ENCODE measurements at regions not wholly inside any gene's neighbourhood (a gene's known extent, or its start where the extent isn't known, plus 50 kb on each side); places are given as distances from the start of the nearest gene placed in this dataset.

GRCh38 chr14:75333606-75334548 is 55.2 kb downstream of the FOS start:
- Histone ChIP-seq H3K27ac (peak overlapping the region; percentile 48 to 55), H3K27me3 (no peaks in the 10 kb centered on the region), H3K9me3 (no peaks in the 10 kb centered on the region), H3K4me3 (peak overlapping the region in 1 of 2 donors; percentile 43), H3K36me3 (ENCODE audit: low read depth, missing control alignments) (no peaks in the 10 kb centered on the region), H3K4me1 (no peaks in the 10 kb centered on the region)
- WGBS, 2 donors, result 43 to 65% methylated on average over 36 of the region's 36 CpGs
- intact Hi-C loops (cut with DNase I; ENCODE audit: low total_unique reads), result no loop called here
- peak; percentile 71 for DNase-seq
- no peak for TF ChIP-seq CTCF (IDR thresholded peaks at IDR 0.05)
- TF ChIP-seq POLR2A (IDR thresholded peaks at IDR 0.05), result no peak

DNA sequence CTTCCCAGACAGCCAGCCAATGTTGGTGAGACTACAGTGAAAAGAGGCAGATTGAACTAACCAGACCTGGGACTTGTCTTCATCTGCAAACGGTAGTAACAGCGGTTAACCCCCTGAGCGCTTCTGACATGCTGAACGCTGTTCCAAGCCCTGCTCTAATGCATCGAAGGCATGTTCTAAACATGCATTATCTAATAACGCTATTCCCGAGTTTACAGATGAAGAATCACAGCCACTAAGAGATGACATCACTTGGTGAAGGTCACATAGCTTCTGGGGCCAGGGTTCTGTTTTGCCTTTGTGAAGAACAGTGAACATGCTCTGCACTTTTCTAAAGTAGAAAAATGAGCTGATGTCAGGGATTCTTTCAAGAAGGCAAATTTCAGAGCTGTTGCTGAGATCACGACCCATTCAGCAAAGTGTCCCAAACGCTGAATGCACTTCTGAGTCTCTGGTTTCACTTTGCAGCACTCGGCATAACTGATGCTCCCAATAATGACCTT is 56.0 kb downstream of the FOS start:
- H3K4me3 ChIP-seq, result no peak overlapping the region
- intact Hi-C loops (cut with DNase I; ENCODE audit: low total_unique reads), result no loop called here

GRCh38 chr14:75335571-75335970 is 56.9 kb downstream of the FOS start:
- DNase-seq, result no peak
- TF ChIP-seq CTCF (IDR thresholded peaks at IDR 0.05), result no peak
- no peak for TF ChIP-seq POLR2A (IDR thresholded peaks at IDR 0.05)
- Histone ChIP-seq H3K36me3 (ENCODE audit: low read depth, missing control alignments) (no peaks in the 10 kb centered on the region), H3K4me3 (no peak overlapping the region), H3K27ac (no peak overlapping the region), H3K27me3 (no peaks in the 10 kb centered on the region), H3K4me1 (peaks cover 5% of the 10 kb centered on the region), H3K9me3 (no peaks in the 10 kb centered on the region)
- intact Hi-C loops (cut with DNase I; ENCODE audit: low total_unique reads), result no loop called here
- WGBS, 2 donors, result 63 to 67% methylated on average over 6 of the region's 6 CpGs

More for the DNA sequence above, 56.0 kb downstream of the FOS start:
- no peaks in the 10 kb centered on the region for H3K4me1 ChIP-seq
- H3K9me3 ChIP-seq, result no peaks in the 10 kb centered on the region
- no peaks in the 10 kb centered on the region for H3K36me3 ChIP-seq (ENCODE audit: low read depth, missing control alignments)
- no peaks in the 10 kb centered on the region for H3K27me3 ChIP-seq
- no peak for TF ChIP-seq POLR2A (IDR thresholded peaks at IDR 0.05)
- 25 to 37% methylated on average over 10 of the region's 10 CpGs for WGBS, 2 donors
- H3K27ac ChIP-seq, result peak overlapping the region; percentile 48 to 55
- DNase-seq, result no peak

DNA sequence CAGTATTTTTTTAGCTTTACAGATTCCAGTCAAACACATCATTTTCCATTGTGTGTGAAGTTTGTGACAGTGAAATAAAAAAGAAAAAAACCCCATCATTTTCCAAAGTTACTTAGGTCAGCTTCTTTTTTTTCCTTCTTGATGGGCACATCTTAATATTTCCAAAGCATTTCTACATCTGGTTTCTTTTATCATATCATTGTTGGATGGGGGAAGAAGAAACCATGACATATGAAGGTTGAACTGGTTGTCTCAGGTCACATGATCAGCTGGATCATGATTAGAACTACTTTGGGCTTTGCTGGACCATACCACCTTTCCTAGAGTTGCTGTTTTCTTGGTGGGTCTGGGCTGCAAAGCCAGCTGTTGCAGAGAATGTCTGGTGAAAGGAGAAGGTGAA is 59.8 kb downstream of the FOS start:
- Histone ChIP-seq H3K27ac (no peak overlapping the region), H3K4me1 (peaks cover 16% of the 10 kb centered on the region), H3K27me3 (no peaks in the 10 kb centered on the region), H3K36me3 (ENCODE audit: low read depth, missing control alignments) (no peaks in the 10 kb centered on the region), H3K4me3 (no peak overlapping the region), H3K9me3 (no peaks in the 10 kb centered on the region)
- TF ChIP-seq POLR2A (IDR thresholded peaks at IDR 0.05) (no peak), CTCF (IDR thresholded peaks at IDR 0.05) (no peak)
- intact Hi-C loops (cut with DNase I; ENCODE audit: low total_unique reads), result no loop called here
- no peak for DNase-seq

- H3K9me3 ChIP-seq, result no peaks in the 10 kb centered on the region
- H3K27ac ChIP-seq, result no peak overlapping the region
- H3K27me3 ChIP-seq, result no peaks in the 10 kb centered on the region
- WGBS, 2 donors, result 70 to 73% methylated on average over 4 of the region's 4 CpGs
- no peak overlapping the region for H3K4me3 ChIP-seq
- peaks cover 16% of the 10 kb centered on the region for H3K4me1 ChIP-seq
- intact Hi-C loops (cut with DNase I; ENCODE audit: low total_unique reads), result no loop called here
- no peaks in the 10 kb centered on the region for H3K36me3 ChIP-seq (ENCODE audit: low read depth, missing control alignments)
- DNase-seq, result no peak
- TF ChIP-seq POLR2A (IDR thresholded peaks at IDR 0.05) (no peak), CTCF (IDR thresholded peaks at IDR 0.05) (no peak)
Measured at GRCh38 chr14:75339059-75339458, 60.4 kb downstream of the FOS start.

Measured in testis (tissue), 2 donors.